GM21515 (cell line): ENCODE measurements at regions not wholly inside any gene's neighbourhood (a gene's known extent, or its start where the extent isn't known, plus 50 kb on each side); places are given as distances from the start of the nearest gene placed in this dataset.

Experiments used
- ATAC-seq: cut with Tn5 transposase; IDR thresholded peaks from one replicate; pipeline ENCODE4 v1.9.1; 2021; ENCODE audit not compliant: unreplicated experiment

DNA sequence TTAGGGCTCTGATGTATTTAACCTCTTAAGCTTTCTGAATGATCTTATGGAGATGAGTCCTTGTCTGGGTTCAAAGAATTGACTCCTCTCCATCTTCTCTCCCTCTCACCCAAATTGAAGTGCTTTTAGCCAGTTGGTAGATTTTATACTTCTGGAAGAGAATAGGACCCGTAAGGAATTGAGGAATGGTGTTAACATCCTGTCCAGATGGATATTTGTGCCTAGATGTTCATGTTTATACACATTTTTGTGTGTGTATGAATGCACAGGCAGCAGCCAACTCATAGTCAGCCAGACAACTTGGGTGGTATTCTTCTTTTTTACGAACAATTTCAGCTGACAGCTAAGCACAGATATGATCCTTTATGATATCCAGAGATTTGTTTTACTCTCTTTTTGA, 449.6 kb upstream of the RGS6 start:
- no peak for ATAC-seq

DNA sequence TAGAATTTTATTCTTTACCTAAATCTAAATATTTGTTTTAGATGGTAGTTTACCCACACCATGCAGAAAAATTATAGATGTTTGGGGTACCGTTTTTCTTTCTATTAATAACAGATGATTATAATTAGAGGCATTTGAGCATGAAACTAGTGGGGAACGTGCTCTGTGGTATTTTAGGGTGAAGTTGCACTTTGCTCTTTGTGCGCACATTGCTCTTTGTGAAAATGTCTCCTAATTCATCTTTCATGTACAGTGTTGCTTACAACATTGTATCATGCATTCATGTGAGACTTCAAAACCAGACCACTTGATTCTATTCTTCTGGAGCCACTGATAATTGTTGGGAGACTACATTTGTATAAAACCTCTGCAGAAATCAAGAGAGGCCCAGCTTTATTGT, 449.1 kb upstream of the RGS6 start:
- no peak for ATAC-seq

DNA sequence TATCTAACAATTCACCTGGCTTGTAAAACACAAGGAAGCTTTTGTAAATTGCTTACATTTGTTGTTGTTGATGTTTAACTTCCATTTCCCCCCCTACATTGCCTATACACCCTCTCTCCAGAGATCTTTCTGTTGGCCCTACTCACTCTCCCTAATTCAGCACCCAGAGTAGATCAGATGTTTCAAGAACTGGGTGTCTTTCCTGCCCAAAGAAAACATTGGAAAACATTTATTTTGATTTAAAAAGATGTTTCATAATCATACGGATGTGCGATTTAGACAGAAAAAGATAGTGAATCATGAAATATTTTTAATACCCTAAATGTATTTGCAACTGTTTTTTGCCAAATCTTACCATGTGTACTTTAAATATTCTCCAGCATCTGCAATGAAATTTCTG, 446.4 kb upstream of the RGS6 start:
- ATAC-seq = no peak

DNA sequence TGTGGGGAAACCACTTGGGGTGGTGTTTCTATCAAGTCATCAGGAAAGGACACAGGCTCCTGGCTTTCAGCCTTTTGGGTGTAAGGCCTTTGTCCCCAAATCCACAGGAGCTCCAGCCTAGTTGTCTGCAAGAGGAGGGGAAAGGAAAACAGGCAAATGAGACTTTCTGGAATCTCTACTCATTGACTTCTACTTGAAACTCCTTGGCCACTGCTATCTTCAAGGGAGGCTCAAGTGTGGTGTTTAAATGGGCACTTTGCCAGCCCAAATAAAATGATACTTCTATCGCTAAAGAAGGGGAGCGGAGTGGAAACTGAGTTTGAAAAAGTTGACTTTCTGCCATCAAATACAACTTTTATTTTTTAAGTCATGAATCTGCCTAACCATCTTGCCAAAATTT, 445.9 kb upstream of the RGS6 start:
- no peak for ATAC-seq

DNA sequence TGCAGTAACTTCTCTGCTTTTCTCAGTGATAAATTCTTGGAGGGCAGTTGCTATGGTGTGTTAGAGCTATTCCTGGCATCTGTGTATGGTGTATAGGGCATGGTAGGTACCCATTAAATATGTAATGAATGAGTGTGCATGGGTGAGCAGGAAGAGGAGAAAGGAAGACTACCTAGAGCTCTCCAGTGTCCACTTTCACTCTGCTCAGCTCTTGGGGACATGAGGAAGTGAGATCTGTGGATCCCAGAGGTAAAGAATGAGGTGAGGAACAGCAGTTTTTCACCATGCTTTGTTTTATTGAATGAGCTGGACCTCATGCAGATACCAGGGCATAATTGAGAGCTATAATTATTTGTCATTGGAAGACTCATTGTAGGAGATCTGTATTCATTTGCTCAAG, 444.8 kb upstream of the RGS6 start:
- ATAC-seq = no peak

DNA sequence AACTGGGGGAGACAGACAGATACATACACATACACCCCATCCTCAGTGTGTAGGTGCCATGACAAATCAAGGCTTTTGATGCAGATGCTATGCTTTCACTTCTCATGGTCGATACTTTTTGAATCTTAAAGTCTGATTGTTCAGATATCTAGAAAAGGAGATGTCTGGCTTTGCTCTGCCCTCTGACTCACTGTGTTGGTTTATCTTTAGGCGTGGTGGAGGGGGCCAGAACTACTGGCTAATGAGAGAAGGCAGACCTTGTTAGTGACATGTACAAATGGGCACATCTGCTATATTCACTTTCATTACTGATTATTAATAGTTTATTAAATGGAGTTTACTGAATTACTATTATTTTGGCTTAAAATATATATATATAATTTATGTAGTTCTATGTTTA, 444.3 kb upstream of the RGS6 start:
- ATAC-seq = no peak

DNA sequence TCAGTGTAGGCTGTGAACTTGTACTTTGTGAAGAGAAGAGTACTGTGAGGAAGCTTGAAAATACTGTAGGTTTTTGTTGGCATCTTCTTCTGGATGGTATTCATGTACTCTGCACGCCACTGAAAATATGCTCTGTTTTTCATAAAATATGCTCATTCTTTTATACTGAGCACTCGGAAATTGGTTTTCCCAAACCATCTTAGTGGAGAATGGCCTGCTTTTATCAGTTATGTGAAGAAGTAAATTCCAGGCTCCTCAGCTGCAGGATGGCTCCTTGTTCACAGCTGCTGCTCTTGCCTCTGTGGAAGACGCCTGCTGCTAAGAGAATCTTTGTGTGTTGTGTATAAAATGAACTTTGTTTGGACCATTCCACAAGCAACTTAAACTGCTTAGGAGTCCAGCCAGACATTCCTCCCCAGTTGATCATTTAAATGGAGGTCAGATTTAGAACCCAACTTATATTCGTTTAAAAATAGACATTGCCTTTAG, 443.5 kb upstream of the RGS6 start:
- ATAC-seq = no peak

DNA sequence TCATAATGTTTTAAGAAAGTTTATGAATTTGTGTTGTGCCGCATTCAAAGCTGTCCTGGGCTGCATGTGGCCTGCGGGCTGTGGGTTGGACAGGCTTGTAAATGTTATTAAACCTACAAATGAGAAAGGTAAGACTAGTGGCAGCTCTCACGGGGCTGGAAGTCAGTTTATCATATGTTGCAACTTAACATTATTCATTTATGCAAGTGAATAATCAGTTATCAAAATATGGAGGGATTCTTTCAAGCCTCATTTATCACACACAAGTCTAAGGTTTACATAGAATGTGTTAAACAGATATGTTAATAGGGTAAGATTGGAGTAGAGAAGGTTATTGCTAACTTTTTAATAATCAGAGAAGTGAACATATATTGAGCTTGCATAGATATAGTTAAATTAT, 442.5 kb upstream of the RGS6 start:
- no peak for ATAC-seq

DNA sequence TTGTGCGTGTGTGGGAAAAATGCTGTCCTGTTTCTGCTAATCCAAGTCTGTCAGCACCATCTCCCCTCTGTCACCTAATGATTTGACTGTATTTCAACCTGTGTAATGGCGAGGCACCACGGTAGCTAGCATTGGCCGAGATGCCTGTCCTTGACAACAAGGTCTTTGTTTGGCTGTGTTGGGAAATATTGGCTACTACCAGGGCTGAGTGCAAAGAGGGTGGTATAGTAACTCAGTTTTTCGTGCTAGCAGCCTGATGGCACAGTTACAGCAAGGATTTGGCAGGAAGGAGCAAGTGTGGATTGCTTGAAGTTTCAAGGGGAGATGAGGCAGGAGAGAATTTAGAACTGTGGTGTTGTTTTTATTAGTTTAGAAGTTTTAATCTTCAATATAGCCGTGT, 440.3 kb upstream of the RGS6 start:
- ATAC-seq = no peak

DNA sequence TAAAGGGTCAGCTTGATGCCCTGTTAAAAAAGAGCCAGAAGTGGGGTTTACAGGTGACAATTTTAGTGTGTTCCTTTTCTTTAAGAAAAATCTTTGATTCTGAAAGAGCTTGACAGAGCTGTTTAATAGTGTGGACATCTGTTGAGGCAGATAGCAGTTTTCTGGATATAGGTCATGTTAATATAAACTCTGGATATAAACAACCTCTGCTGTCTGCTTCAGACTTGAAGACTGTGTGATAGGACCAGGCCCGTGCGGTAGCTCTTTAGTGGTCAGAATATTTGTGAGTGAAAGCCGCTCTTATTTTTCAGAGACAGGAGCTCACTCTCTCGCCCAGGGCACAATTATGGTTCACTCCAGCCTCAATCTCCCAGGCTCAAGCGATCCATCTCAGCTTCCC, 439.9 kb upstream of the RGS6 start:
- no peak for ATAC-seq

DNA sequence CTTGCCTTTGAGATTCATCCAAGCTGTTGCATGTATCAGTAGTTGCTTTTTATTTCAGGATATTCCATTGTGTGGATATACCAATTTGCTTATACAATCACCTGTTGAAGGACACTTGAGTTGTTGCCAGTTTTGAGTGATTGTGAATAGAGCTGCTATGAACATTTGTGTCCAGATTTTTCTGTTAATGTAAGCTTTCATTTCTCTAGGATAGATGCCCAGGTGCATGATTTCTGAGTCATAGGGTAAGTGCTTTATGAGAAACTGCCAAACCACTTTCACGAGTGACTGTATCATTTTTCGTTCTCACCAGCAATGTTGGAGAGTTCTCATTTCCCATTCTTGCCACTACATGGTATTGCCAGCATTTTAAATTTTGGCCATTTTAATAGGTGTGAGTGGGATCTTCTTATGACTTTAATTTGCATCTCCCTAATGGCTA, 434.6 kb upstream of the RGS6 start:
- peak; percentile 66 for ATAC-seq

DNA sequence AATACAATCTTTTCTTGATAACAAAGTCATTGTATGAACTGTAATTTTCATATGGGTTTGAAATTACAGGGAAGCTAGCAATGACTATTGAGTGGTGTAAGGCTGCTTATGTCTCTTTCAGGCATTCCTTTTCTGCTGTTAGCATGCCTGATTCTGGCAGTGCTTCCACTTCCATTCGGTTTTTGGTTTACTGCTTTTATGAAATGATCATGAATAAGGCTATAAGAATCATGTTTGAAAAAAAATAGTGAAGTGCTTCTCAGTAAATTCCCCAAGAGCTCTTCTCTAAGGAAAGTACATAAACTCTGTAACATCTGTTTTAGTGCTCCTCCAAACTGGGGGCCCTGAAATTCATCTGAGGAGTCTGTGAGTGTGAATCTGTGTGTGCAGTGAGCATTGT, 434.0 kb upstream of the RGS6 start:
- ATAC-seq = peak; percentile 16

DNA sequence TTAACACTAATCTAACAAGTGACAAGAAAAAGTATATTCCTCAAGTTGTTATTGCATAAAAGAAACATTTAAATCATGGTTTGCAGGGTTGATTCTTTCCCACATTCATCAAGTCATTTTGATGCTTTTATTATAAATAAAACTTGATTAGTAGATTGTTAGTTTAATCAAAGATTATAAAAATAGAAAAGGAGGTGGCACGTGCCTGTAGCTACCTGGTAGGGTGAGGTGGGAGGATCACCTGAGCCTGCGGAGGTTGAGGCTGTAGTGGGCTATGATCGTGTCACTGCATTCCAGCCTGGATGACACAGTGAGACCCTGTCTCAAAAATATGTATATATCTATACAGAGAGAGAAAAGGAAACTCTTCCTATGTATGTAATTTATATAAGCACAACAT, 433.2 kb upstream of the RGS6 start:
- ATAC-seq = no peak

DNA sequence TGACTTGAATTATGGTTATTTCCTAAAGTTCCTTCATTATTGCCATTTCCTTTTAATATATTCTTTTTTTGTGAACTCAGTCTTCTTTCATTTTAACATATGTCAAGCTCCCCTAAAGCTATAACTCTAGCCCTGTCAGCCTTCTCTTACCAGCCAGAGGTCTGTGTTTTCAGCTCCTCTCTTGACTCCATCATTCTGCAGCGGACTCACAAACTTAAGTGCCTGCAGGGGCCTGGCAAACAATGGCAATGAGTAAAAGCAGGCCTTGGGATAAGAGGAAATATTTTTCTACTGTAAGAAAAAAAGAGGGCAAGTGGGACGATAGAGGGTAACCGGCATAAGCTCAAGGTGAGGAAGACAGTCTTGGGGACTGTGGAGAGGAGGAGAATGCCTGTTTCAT, 424.5 kb upstream of the RGS6 start:
- no peak for ATAC-seq

DNA sequence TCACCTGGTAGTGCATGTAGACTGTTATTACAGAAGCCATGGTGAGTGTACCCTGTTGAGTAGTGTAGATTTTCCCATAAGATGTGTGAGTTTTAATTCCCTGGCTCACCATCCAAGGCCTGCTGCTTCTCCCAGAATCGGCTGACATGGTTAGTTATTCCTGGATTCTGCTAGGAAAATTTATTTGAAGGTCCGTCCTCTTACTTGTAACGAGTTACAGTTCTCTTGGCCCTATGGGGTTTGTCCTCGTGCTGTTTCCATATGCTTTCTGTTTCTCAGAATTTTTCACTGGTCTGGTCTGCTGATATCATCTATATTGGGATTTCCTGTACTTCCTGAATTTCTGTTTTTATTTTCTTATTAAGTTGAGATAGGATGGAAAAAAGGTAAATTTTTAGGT, 423.3 kb upstream of the RGS6 start:
- ATAC-seq = no peak

DNA sequence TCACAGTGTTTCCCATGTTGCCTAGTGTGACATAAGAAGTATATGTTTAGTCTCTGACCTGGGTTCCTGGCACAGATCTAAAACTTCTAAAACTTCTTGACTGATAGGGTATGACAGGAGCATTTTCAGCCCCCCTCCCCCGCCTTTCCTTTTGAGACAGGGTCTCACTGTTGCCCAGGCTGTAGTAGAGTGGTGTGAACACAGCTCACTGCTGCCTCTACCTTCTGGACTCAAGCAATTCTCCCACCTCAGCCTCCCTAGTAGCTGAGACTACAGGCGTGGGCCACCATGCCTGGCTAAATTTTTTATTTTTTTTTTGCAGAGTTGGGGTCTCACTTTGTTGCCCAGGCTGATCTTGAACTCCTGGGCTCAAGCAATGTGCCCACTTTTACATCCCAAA, 421.1 kb upstream of the RGS6 start:
- no peak for ATAC-seq

DNA sequence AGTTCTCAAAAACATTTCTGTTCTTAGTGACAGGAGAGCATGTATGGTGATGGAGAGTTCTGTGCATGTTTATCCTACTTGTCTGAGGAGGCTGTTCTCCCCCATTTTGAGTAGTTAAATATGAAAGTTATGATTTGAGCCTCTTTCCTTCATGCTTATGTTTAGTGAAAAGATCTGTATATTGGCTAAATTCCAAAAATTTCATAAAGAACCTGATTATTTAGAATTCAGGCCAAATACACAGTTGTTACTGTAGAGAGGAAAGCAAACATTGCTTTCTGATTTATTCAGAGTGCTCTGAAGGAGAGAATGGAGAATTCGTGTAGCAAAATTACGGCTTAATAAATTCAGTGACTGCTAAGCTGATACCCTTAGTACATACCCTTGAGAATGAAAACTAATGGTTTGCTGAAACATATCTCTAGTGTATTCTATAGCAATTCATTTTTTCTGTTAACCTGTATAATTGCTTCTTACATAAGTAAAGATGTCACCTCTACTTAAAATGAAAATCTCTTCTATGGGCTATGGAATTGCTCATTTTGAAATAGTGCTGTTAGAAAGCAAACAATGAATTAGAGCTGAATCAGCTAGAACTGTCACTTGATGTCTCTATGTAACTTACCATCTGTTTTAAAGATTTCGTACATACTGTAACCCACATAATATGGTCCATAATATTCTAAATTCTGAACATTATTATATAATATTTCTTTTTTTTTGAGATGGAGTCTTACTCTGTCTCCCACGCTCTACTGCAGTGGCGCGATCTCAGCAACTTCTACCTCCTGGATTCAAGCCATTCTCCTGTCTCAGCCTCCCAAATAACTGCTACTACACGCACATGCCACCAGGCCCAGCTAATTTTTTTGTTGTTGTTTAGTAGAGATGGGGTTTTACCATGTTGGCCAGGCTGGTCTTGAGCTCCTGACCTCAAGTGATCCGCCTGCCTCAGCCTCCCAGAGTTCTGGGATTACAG, 417.0 kb upstream of the RGS6 start:
- ATAC-seq = no peak

DNA sequence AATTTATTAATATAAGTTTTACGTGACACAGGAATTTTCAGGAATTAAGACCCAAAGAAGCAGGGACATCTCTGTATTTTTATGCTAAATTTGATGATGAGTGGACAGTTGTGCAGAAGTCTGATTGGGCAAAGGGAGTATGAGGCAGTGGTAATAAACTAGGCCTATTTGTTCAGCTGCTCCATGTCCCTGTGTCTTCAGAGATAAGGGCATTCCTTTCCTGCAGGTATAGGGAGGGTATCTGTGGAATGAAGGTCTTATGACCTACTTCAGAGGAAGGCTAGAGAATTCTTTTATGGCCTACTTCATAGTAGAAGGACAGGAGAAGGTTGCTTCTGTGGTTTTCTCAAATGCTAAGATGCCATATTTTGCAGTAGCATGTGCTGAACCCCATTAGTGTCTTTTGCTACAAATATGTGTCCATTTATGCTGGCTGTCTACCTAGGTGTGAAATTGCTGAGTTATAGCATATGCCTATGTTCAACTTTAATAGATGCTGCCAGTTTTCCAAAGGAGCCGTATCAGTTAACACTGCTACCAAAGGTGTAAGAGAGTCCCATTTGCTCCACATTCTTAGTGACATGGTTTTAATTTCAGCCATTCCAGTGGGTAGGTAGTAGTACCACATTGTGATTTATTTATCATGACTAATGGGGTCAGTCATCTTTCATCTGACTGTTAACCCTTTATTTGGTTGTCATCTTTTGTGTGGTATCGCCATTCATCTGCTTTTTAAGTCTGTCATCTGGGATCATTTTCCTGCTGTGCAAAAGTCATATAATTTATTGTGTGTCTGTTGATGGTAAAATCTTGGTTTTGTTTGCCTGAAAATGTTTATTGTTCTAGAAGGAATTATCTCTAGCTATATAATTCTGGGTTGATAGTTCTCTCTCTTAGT, 410.7 kb upstream of the RGS6 start:
- ATAC-seq = no peak

DNA sequence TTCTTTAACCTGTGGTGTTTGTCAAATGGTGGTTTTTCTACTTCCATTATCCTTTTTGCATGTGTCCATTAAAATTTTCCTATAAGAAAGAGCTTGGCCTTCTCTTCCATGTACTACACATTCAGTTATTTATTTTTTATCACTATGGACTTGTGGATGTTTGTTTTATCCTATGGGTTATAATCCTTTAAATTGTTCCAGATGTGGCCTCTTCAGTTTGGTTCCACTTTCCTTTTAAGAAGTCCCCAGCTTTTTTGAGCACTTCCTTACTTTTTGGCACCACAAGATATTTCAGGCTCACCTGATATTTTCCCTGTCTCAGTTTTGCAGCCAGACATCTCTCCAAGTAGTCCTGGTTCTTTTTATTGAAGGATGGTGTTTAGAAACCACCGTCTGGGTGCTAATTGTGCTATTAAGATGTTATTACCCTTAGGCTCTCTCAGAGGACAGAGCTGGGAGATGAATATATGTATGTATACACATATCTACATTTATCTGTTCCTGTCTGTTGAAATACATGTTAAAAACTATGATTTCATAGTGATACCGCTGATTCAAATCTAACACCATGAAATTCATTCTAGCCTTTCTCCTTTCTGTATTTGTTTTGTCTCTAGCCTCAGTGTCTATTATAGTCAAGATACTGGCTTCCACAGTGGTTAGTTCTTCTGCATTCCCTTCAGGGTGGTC, 408.5 kb upstream of the RGS6 start:
- ATAC-seq = peak; percentile 77

DNA sequence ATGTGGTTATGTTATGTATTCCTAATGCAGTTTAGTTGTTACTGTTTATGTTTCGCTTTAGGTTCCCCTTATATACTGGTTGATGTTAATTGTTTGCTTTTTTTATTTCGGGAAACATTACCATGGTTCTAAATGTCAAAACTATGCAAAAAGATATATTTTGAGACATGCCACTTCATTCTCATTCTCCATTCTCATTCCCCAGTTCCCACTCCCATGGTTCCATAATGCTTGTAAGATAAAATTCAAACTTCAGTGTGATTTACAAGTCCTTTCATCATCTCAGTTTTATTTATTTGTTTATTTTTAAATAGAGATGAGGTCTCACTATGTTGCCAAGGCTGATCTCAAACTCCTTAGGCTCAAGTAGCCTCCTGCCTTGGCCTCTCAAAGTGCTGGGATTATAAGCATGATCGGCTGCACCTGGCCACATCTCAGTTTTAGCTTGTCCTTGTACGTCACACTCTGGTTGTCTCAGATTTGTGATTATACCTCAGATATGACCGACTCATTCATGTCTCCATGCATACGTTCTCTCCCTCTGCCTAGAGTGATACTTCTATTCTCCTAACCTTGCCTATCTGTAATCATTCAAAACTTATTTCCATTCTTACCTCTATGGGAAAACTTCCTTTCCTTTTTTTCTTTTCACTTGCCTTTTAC, 407.8 kb upstream of the RGS6 start:
- peak; percentile 42 for ATAC-seq
